ENCODE measurements at regions not wholly inside any gene's neighbourhood (a gene's known extent, or its start where the extent isn't known, plus 50 kb on each side); places are given as distances from the start of the nearest gene placed in this dataset.

DNA sequence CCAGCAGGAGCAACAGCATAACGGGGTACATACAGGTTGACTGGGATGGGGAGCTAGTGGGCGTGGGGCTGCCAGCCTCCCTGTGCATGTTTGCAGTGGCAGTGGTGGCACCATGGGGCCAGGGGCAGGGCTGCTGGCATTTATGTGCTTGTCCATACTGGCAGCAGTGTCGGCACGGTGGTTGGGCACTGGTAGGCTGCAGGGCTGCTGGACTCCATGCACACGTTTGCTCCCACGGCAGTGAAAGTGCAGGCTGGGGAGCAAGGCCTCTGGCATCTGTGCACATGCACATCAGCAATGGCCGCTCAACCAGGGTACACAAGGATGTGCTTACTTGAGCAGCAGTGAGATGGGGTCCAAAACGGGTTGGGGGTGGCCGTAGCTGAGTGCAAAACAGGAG, 159.5 kb upstream of the KHDRBS2 start:
- no peaks in the 10 kb centered on the region for H3K36me3 Mint-ChIP-seq (ENCODE audit: low read depth, unreplicated experiment)
- no peak overlapping the region for H3K27ac Mint-ChIP-seq (ENCODE audit: unreplicated experiment)
- H3K27me3 Mint-ChIP-seq (ENCODE audit: low read depth, unreplicated experiment), result no peaks in the 10 kb centered on the region
- Histone ChIP-seq H3K36me3 (ENCODE audit: insufficient read depth, low read length) (no peaks in the 10 kb centered on the region), H3K4me3 (ENCODE audit: insufficient read depth, low read depth, low read length) (no peak overlapping the region), H3K4me1 (ENCODE audit: insufficient read depth, low read length) (no peaks in the 10 kb centered on the region), H3K4me2 (ENCODE audit: low read length) (no peak overlapping the region), H3K27ac (ENCODE audit: low read depth, low read length) (no peak overlapping the region), H3K9ac (ENCODE audit: low read length) (no peak overlapping the region), H3K79me2 (ENCODE audit: insufficient read depth, low read length) (no peaks in the 10 kb centered on the region), H4K20me1 (ENCODE audit: insufficient read depth, low read length) (no peaks in the 10 kb centered on the region), H2AFZ (ENCODE audit: low read depth, low read length) (no peak overlapping the region), H3K27me3 (ENCODE audit: insufficient read depth, low read length) (no peaks in the 10 kb centered on the region), H3K9me3 (ENCODE audit: insufficient read depth, low read depth, low read length) (peaks cover 10% of the 10 kb centered on the region)
- no peak for FAIRE-seq
- H3K4me3 Mint-ChIP-seq (ENCODE audit: unreplicated experiment), result no peak overlapping the region
- TF ChIP-seq, protein P1, sequence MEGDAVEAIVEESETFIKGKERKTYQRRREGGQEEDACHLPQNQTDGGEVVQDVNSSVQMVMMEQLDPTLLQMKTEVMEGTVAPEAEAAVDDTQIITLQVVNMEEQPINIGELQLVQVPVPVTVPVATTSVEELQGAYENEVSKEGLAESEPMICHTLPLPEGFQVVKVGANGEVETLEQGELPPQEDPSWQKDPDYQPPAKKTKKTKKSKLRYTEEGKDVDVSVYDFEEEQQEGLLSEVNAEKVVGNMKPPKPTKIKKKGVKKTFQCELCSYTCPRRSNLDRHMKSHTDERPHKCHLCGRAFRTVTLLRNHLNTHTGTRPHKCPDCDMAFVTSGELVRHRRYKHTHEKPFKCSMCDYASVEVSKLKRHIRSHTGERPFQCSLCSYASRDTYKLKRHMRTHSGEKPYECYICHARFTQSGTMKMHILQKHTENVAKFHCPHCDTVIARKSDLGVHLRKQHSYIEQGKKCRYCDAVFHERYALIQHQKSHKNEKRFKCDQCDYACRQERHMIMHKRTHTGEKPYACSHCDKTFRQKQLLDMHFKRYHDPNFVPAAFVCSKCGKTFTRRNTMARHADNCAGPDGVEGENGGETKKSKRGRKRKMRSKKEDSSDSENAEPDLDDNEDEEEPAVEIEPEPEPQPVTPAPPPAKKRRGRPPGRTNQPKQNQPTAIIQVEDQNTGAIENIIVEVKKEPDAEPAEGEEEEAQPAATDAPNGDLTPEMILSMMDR (IDR thresholded peaks at IDR 0.05; ENCODE audit: insufficient read depth, low read depth, low read length), result no peak
- TF ChIP-seq EZH2 (IDR thresholded peaks at IDR 0.05; ENCODE audit: insufficient read depth, low read length), result no peak
- H3K4me1 Mint-ChIP-seq (ENCODE audit: low read depth, unreplicated experiment), result no peaks in the 10 kb centered on the region
- peaks cover 2% of the 10 kb centered on the region for H3K9me3 Mint-ChIP-seq (ENCODE audit: unreplicated experiment)
- no peak for DNase-seq (ENCODE audit: low read depth)

DNA sequence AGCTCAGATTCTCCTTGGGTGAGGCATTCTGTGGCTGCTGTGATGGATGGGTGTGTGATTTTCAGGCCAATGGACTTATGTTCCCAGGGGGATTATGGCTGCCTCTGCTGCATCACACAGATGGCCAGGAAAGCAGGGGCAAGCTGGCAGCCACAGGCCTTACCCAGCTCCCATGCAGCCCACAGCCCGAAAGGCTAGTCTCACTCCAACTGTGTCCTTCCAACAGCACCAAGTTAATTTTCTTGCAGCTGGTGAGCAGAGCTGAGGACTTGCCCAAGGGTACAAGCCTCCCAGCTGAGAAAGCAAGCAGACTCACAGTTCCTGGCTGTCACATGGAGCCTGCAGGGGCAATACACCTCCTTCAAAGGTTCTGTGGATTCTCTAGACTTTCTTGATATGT, 155.2 kb upstream of the KHDRBS2 start:
- no peak for DNase-seq (ENCODE audit: low read depth)
- Histone ChIP-seq H3K4me2 (ENCODE audit: low read length) (no peak overlapping the region), H2AFZ (ENCODE audit: low read depth, low read length) (no peak overlapping the region), H3K4me3 (ENCODE audit: insufficient read depth, low read depth, low read length) (no peak overlapping the region), H3K9ac (ENCODE audit: low read length) (no peak overlapping the region), H4K20me1 (ENCODE audit: insufficient read depth, low read length) (no peaks in the 10 kb centered on the region), H3K27me3 (ENCODE audit: insufficient read depth, low read length) (no peaks in the 10 kb centered on the region), H3K27ac (ENCODE audit: low read depth, low read length) (no peak overlapping the region), H3K79me2 (ENCODE audit: insufficient read depth, low read length) (no peaks in the 10 kb centered on the region), H3K36me3 (ENCODE audit: insufficient read depth, low read length) (no peaks in the 10 kb centered on the region), H3K9me3 (ENCODE audit: insufficient read depth, low read depth, low read length) (peaks cover 10% of the 10 kb centered on the region), H3K4me1 (ENCODE audit: insufficient read depth, low read length) (no peaks in the 10 kb centered on the region)
- H3K36me3 Mint-ChIP-seq (ENCODE audit: low read depth, unreplicated experiment), result no peaks in the 10 kb centered on the region
- no peak for TF ChIP-seq EZH2 (IDR thresholded peaks at IDR 0.05; ENCODE audit: insufficient read depth, low read length)
- TF ChIP-seq, protein P1 (IDR thresholded peaks at IDR 0.05; ENCODE audit: insufficient read depth, low read depth, low read length), result no peak
- H3K4me1 Mint-ChIP-seq (ENCODE audit: low read depth, unreplicated experiment), result no peaks in the 10 kb centered on the region
- no peaks in the 10 kb centered on the region for H3K27me3 Mint-ChIP-seq (ENCODE audit: low read depth, unreplicated experiment)
- H3K9me3 Mint-ChIP-seq (ENCODE audit: unreplicated experiment), result peaks cover 9% of the 10 kb centered on the region
- FAIRE-seq, result no peak
- no peak overlapping the region for H3K4me3 Mint-ChIP-seq (ENCODE audit: unreplicated experiment)
- H3K27ac Mint-ChIP-seq (ENCODE audit: unreplicated experiment), result no peak overlapping the region

DNA sequence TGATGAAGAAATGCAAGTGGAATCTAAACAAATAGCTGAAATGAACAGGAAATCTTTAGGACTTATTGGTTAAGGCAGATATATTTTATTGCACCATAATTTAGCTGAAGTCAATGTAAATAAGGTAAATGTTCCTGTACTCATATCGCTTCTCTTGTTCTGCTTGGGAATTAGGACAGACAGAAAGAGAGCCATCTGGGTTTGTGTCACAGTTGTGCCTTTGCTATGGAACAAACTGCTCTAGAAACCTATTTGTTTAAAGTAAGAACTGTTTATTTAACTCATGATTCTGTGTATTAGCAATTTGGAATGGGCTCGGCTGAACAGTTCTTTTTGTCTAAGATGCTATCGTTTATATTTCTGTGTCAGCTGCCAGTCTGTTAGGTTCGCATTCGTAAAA, 143.8 kb upstream of the KHDRBS2 start:
- TF ChIP-seq, protein P1 (IDR thresholded peaks at IDR 0.05; ENCODE audit: insufficient read depth, low read depth, low read length), result no peak
- TF ChIP-seq EZH2 (IDR thresholded peaks at IDR 0.05; ENCODE audit: insufficient read depth, low read length), result no peak
- Histone ChIP-seq H3K9me3 (ENCODE audit: insufficient read depth, low read depth, low read length) (peaks cover 2% of the 10 kb centered on the region), H3K79me2 (ENCODE audit: insufficient read depth, low read length) (no peaks in the 10 kb centered on the region), H3K4me3 (ENCODE audit: insufficient read depth, low read depth, low read length) (no peak overlapping the region), H3K27me3 (ENCODE audit: insufficient read depth, low read length) (no peaks in the 10 kb centered on the region), H3K36me3 (ENCODE audit: insufficient read depth, low read length) (no peaks in the 10 kb centered on the region), H2AFZ (ENCODE audit: low read depth, low read length) (no peak overlapping the region), H3K4me2 (ENCODE audit: low read length) (no peak overlapping the region), H3K9ac (ENCODE audit: low read length) (no peak overlapping the region), H3K4me1 (ENCODE audit: insufficient read depth, low read length) (no peaks in the 10 kb centered on the region), H3K27ac (ENCODE audit: low read depth, low read length) (no peak overlapping the region), H4K20me1 (ENCODE audit: insufficient read depth, low read length) (no peaks in the 10 kb centered on the region)
- Mint-ChIP-seq H3K4me1 (ENCODE audit: low read depth, unreplicated experiment) (no peaks in the 10 kb centered on the region), H3K36me3 (ENCODE audit: low read depth, unreplicated experiment) (no peaks in the 10 kb centered on the region), H3K4me3 (ENCODE audit: unreplicated experiment) (no peak overlapping the region), H3K27ac (ENCODE audit: unreplicated experiment) (no peak overlapping the region), H3K9me3 (ENCODE audit: unreplicated experiment) (no peaks in the 10 kb centered on the region), H3K27me3 (ENCODE audit: low read depth, unreplicated experiment) (no peaks in the 10 kb centered on the region)
- DNase-seq (ENCODE audit: low read depth) (no peak), FAIRE-seq (no peak)

All from astrocyte (in vitro differentiated cells and primary cell).